HepG2 (cell line): ENCODE measurements at regions not wholly inside any gene's neighbourhood (a gene's known extent, or its start where the extent isn't known, plus 50 kb on each side); places are given as distances from the start of the nearest gene placed in this dataset.

ENCODE experiments used
- ATAC-seq: fragments of 200-7000 bp; cut with Tn5 transposase; 3 replicates; pipeline ENCODE4 v1.9.1; 2020; ENCODE audit warnings: mild to moderate bottlenecking, moderate library complexity
- BruUV-seq: library from RNA; stranded (reverse); fragments of 400-500 nt; replicated peaks from 2 replicates; lab custom pipeline; 2021; lab: Mats Ljungman, UMichigan
- CTCF ChIA-PET: fragments of 300-600 bp; formaldehyde crosslinking; extraction: SDS; loops from one replicate; lab custom pipeline; 2021; ENCODE audit warnings: low total read pairs, inconsistent platforms, low intra/inter-chr PET ratio; lab: Yijun Ruan, JAX
- POLR2A ChIA-PET: fragments of 350-600 bp; sonication (Branson Sonifier 250); formaldehyde crosslinking; loops from one replicate; lab custom pipeline; 2020; ENCODE audit warnings: antibody characterized with exemption, inconsistent platforms; lab: Yijun Ruan, JAX
- DNase-seq: peaks from one replicate; pipeline ENCODE4 v3.0.0-alpha.2; 2015; ENCODE audit warnings: low spot score
- FAIRE-seq: peaks from 3 replicates; lab custom pipeline; 2011; peaks lifted over from hg19 to GRCh38; lab: Jason Lieb, UNC
- H2AFZ ChIP-seq: one replicate; pipeline ENCODE4 v1.6.1; 2011; ENCODE audit warnings: low read length, inconsistent platforms
- H3K27ac ChIP-seq: fragments of 300-600 bp; 3 replicates; pipeline ENCODE4 v1.8.0; 2011; ENCODE audit warnings: mixed run types, mild to moderate bottlenecking, mixed read lengths, low read length, inconsistent platforms; ENCODE audit not compliant: insufficient read depth; ENCODE audit errors: extremely low read length
- H3K27me3 ChIP-seq, 2 experiments: fragments of 200-600 bp in 1 of 2; 2 replicates in 1 of 2; 3 replicates in 1 of 2; pipeline versions ENCODE4 v1.6.0 to v1.8.0; 2011; ENCODE audit warnings: low read length in 2 of 2, mild to moderate bottlenecking in 2 of 2, moderate library complexity in 2 of 2, inconsistent platforms in 1 of 2; ENCODE audit not compliant: insufficient read depth in 2 of 2, control insufficient read depth in 1 of 2
- H3K36me3 ChIP-seq, 2 experiments: fragments of 200-600 bp in 1 of 2; replicated peaks in 1 of 2; 2 replicates in 1 of 2; 3 replicates in 1 of 2; pipeline versions ENCODE4 v1.5.1 to v1.8.0; 2011; ENCODE audit warnings: low read length in 2 of 2, inconsistent platforms in 1 of 2; ENCODE audit not compliant: insufficient read depth in 2 of 2, control insufficient read depth in 1 of 2
- H3K4me1 ChIP-seq: 2 replicates; pipeline ENCODE4 v1.5.1; 2012; ENCODE audit warnings: low read length, inconsistent platforms; ENCODE audit not compliant: insufficient read depth
- H3K4me2 ChIP-seq: 2 replicates; pipeline ENCODE4 v1.6.0; 2011; ENCODE audit warnings: low read depth, low read length, inconsistent platforms
- H3K4me3 ChIP-seq, 3 experiments: fragments of 200-600 bp in 1 of 3; sonication (generic), shearing (Covaris generic) in 1 of 3; replicated peaks in 1 of 3; 2 replicates each; pipeline ENCODE4 v1.5.1; 2011 to 2016; ENCODE audit warnings: low read length in 3 of 3, inconsistent platforms in 2 of 3, low read depth in 2 of 3, mild to moderate bottlenecking in 2 of 3, control low read depth in 1 of 3, mixed read lengths in 1 of 3; ENCODE audit not compliant: insufficient read depth in 1 of 3
- H3K79me2 ChIP-seq: one replicate; pipeline ENCODE4 v1.6.1; 2011; ENCODE audit warnings: low read length, inconsistent platforms; ENCODE audit not compliant: insufficient read depth
- H3K9ac ChIP-seq: 2 replicates; pipeline ENCODE4 v1.6.0; 2011; ENCODE audit warnings: mild to moderate bottlenecking, low read depth, low read length, inconsistent platforms; ENCODE audit not compliant: insufficient read depth
- H3K9me3 ChIP-seq: 2 replicates; pipeline ENCODE4 v1.5.1; 2012; ENCODE audit warnings: mild to moderate bottlenecking, low read length
- H4K20me1 ChIP-seq: 2 replicates; pipeline ENCODE4 v1.6.0; 2011; ENCODE audit warnings: inconsistent platforms, mild to moderate bottlenecking, low read length, moderate library complexity; ENCODE audit not compliant: insufficient read depth
- FOXP1 ChIP-seq, 2 experiments: fragments of 450-650 bp in 1 of 2; IDR thresholded peaks; 2 replicates each; pipeline ENCODE4 v1.6.1; 2017 to 2018; ENCODE audit warnings: antibody characterized with exemption in 1 of 2
- HNF4A ChIP-seq: sonication (generic); formaldehyde crosslinking; IDR thresholded peaks from 2 replicates; pipeline ENCODE4 v1.4.0; 2020; ENCODE audit warnings: missing genetic modification reagents
- KAT2B ChIP-seq: fragments of 150-350 bp; IDR thresholded peaks from 2 replicates; pipeline ENCODE4 v1.6.1; 2014; ENCODE audit warnings: low read depth, low read length, borderline replicate concordance
- NCOA2 ChIP-seq: sonication (generic); formaldehyde crosslinking; IDR thresholded peaks from 2 replicates; pipeline ENCODE4 v1.8.0; 2022; ENCODE audit warnings: inconsistent platforms
- TOE1 ChIP-seq: sonication (generic); formaldehyde crosslinking; IDR thresholded peaks from 2 replicates; pipeline ENCODE4 v1.4.0; 2020; ENCODE audit warnings: mild to moderate bottlenecking, missing genetic modification reagents
- ZNF317 ChIP-seq: sonication (generic); formaldehyde crosslinking; IDR thresholded peaks from 2 replicates; pipeline ENCODE4 v1.5.0; 2020; ENCODE audit warnings: mild to moderate bottlenecking, missing genetic modification reagents
- ZNF557 ChIP-seq: sonication (generic); formaldehyde crosslinking; IDR thresholded peaks from 2 replicates; pipeline ENCODE4 v1.4.0; 2020; ENCODE audit warnings: missing genetic modification reagents
- ZNF850 ChIP-seq: sonication (generic); formaldehyde crosslinking; conservative IDR thresholded peaks from 2 replicates; pipeline ENCODE4 v1.9.0; 2021; ENCODE audit warnings: mild to moderate bottlenecking, missing genetic modification reagents
- WGBS: methylation state at CpG from one replicate; pipeline ENCODE4 v1.1.6; 2017; ENCODE audit warnings: low lambda C conversion rate; 5-methylcytosine and 5-hydroxymethylcytosine counted together
- in situ Hi-C: cut with HindIII; loops from 2 replicates; pipeline ENCODE4 v1.10.0; 2017; ENCODE audit warnings: low pct_unique_long_range_greater_than_20kb; ENCODE audit not compliant: extremely low pct_ligation_motif_present
- intact Hi-C: fragments of 100-400 bp; cut with micrococcal nuclease; formaldehyde crosslinking; loops from one replicate; pipeline ENCODE4 v1.10.0; 2022; ENCODE audit not compliant: unreplicated experiment
- TF ChIP-seq, protein P1 (sequence below): sonication (generic); formaldehyde crosslinking; IDR thresholded peaks from 2 replicates; pipeline ENCODE4 v1.4.0; 2020; ENCODE audit warnings: mild to moderate bottlenecking, missing genetic modification reagents
- TF ChIP-seq, protein P2 (sequence below): sonication (generic); formaldehyde crosslinking; conservative IDR thresholded peaks from 2 replicates; pipeline ENCODE4 v1.4.0; 2020; ENCODE audit warnings: missing genetic modification reagents
- TF ChIP-seq, protein P3 (sequence below): sonication (generic); formaldehyde crosslinking; IDR thresholded peaks from 2 replicates; pipeline ENCODE4 v1.4.0; 2020; ENCODE audit warnings: missing genetic modification reagents

DNA sequence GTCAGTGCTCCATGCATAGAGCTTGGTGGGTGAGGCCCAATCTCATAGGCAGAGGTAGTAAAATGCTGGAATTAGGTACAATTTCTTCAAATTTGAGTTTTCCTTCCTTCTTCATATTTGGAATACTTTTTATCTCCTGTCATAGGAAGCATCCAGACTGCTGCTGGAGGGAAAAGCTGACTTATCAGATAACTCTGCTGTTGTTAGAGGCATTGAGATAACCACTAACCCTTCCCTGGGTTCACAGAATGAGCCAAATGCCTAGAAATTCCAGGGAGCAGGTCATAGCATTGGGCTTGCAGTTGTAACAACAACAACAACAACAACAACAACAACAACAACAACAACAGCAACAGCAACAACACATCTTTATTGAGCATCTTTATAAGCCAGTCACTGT, 332.7 kb downstream of the PDCD6IP start:
- H3K79me2 ChIP-seq: no peaks in the 10 kb centered on the region
- H4K20me1 ChIP-seq: no peaks in the 10 kb centered on the region
- H3K27me3 ChIP-seq: no peaks in the 10 kb centered on the region
- TF ChIP-seq FOXP1 (IDR thresholded peaks at IDR 0.05) (peak; percentile 71; the same call in 1 of the 2 replicates), FOXP1 (CRISPR knock-in tag; IDR thresholded peaks at IDR 0.05) (no peak)
- TF ChIP-seq, protein P1, sequence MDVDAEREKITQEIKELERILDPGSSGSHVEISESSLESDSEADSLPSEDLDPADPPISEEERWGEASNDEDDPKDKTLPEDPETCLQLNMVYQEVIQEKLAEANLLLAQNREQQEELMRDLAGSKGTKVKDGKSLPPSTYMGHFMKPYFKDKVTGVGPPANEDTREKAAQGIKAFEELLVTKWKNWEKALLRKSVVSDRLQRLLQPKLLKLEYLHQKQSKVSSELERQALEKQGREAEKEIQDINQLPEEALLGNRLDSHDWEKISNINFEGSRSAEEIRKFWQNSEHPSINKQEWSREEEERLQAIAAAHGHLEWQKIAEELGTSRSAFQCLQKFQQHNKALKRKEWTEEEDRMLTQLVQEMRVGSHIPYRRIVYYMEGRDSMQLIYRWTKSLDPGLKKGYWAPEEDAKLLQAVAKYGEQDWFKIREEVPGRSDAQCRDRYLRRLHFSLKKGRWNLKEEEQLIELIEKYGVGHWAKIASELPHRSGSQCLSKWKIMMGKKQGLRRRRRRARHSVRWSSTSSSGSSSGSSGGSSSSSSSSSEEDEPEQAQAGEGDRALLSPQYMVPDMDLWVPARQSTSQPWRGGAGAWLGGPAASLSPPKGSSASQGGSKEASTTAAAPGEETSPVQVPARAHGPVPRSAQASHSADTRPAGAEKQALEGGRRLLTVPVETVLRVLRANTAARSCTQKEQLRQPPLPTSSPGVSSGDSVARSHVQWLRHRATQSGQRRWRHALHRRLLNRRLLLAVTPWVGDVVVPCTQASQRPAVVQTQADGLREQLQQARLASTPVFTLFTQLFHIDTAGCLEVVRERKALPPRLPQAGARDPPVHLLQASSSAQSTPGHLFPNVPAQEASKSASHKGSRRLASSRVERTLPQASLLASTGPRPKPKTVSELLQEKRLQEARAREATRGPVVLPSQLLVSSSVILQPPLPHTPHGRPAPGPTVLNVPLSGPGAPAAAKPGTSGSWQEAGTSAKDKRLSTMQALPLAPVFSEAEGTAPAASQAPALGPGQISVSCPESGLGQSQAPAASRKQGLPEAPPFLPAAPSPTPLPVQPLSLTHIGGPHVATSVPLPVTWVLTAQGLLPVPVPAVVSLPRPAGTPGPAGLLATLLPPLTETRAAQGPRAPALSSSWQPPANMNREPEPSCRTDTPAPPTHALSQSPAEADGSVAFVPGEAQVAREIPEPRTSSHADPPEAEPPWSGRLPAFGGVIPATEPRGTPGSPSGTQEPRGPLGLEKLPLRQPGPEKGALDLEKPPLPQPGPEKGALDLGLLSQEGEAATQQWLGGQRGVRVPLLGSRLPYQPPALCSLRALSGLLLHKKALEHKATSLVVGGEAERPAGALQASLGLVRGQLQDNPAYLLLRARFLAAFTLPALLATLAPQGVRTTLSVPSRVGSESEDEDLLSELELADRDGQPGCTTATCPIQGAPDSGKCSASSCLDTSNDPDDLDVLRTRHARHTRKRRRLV (CRISPR knock-in tag): no peak
- H3K4me1 ChIP-seq: no peaks in the 10 kb centered on the region
- H3K9me3 ChIP-seq: no peaks in the 10 kb centered on the region
- no peak for ATAC-seq
- FAIRE-seq: no peak
- no TSS peak for BruUV-seq
- in situ Hi-C loops (no loop called here), intact Hi-C loops (no loop called here)
- CTCF ChIA-PET: no interaction called here
- no peak overlapping the region for H2AFZ ChIP-seq
- H3K27ac ChIP-seq: no peak overlapping the region
- no peak overlapping the region for H3K4me2 ChIP-seq
- POLR2A ChIA-PET: no interaction called here
- no peaks in the 10 kb centered on the region for H3K36me3 ChIP-seq
- DNase-seq: no peak
- H3K4me3 ChIP-seq: no peak overlapping the region
- H3K9ac ChIP-seq: no peak overlapping the region

DNA sequence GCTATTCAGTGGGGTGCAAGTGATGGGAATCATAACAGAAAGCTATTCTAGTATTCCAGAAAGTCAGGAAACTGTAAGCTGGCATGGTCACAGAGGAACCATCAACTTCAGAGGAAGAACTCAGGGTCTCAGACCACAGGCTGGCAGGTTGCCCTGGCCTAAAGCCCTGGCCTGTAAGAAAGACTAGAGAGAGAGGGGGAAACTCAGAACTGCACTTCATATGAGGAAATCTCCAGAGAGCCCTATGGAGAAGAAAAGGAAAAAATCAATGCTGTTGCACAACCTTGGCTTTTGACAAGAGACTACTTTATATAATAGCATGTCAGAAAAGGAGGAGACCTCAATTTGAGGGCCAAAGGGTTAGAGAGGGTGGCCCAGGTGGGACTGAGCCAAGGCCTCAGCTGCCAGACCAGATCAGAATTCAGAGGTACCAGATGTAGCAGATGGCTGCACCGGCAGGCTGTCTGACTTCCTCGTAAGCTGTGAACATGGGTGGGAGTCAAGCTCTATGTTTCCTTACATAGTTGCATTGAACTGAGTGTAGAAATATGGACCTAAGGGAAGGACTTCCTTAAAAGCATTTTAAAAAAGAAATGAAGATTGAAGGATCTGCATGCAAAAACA, 333.8 kb downstream of the PDCD6IP start:
- whole genome bisulfite sequencing: 11% methylated on average over 2 of the region's 2 CpGs
- no peak overlapping the region for H3K9ac ChIP-seq
- no peaks in the 10 kb centered on the region for H3K4me1 ChIP-seq
- H3K9me3 ChIP-seq: no peaks in the 10 kb centered on the region
- FAIRE-seq (no peak), DNase-seq (no peak), ATAC-seq (no peak)
- H3K4me3 ChIP-seq: no peak overlapping the region
- H3K27ac ChIP-seq: no peak overlapping the region
- POLR2A ChIA-PET: no interaction called here
- BruUV-seq: no TSS peak
- intact Hi-C loops: no loop called here
- CTCF ChIA-PET: no interaction called here
- H3K36me3 ChIP-seq: no peaks in the 10 kb centered on the region
- no peaks in the 10 kb centered on the region for H3K79me2 ChIP-seq
- H2AFZ ChIP-seq: no peak overlapping the region
- no peaks in the 10 kb centered on the region for H4K20me1 ChIP-seq
- no peaks in the 10 kb centered on the region for H3K27me3 ChIP-seq
- no peak overlapping the region for H3K4me2 ChIP-seq
- in situ Hi-C loops: no loop called here
- TF ChIP-seq KAT2B (no peak), HNF4A (no peak), TOE1 (no peak), ZNF850 (CRISPR knock-in tag) (no peak), ZNF317 (CRISPR knock-in tag) (no peak), ZNF557 (no peak), NCOA2 (CRISPR knock-in tag) (no peak)
- TF ChIP-seq, protein P2, sequence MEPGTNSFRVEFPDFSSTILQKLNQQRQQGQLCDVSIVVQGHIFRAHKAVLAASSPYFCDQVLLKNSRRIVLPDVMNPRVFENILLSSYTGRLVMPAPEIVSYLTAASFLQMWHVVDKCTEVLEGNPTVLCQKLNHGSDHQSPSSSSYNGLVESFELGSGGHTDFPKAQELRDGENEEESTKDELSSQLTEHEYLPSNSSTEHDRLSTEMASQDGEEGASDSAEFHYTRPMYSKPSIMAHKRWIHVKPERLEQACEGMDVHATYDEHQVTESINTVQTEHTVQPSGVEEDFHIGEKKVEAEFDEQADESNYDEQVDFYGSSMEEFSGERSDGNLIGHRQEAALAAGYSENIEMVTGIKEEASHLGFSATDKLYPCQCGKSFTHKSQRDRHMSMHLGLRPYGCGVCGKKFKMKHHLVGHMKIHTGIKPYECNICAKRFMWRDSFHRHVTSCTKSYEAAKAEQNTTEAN: no peak
- TF ChIP-seq, protein P3, sequence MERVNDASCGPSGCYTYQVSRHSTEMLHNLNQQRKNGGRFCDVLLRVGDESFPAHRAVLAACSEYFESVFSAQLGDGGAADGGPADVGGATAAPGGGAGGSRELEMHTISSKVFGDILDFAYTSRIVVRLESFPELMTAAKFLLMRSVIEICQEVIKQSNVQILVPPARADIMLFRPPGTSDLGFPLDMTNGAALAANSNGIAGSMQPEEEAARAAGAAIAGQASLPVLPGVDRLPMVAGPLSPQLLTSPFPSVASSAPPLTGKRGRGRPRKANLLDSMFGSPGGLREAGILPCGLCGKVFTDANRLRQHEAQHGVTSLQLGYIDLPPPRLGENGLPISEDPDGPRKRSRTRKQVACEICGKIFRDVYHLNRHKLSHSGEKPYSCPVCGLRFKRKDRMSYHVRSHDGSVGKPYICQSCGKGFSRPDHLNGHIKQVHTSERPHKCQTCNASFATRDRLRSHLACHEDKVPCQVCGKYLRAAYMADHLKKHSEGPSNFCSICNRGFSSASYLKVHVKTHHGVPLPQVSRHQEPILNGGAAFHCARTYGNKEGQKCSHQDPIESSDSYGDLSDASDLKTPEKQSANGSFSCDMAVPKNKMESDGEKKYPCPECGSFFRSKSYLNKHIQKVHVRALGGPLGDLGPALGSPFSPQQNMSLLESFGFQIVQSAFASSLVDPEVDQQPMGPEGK: no peak
